ENCODE measurements at regions not wholly inside any gene's neighbourhood (a gene's known extent, or its start where the extent isn't known, plus 50 kb on each side); places are given as distances from the start of the nearest gene placed in this dataset.

- TF ChIP-seq CTCF (IDR thresholded peaks at IDR 0.05; ENCODE audit: low read depth, low read length) = no peak
- H3K4me3 ChIP-seq (ENCODE audit: low read depth, low read length) = no peak overlapping the region
Observed at GRCh38 chr9:78468231-78468630, 171.3 kb downstream of the PSAT1 start.

GRCh38 chr9:78468974-78469576 lies 172.2 kb downstream of the PSAT1 start:
- TF ChIP-seq CTCF (IDR thresholded peaks at IDR 0.05; ENCODE audit: low read depth, low read length) = no peak
- H3K4me3 ChIP-seq (ENCODE audit: low read depth, low read length) = no peak overlapping the region

GRCh38 chr9:78470216-78470615 lies 173.3 kb downstream of the PSAT1 start:
- no peak for TF ChIP-seq CTCF (IDR thresholded peaks at IDR 0.05; ENCODE audit: low read depth, low read length)
- no peak overlapping the region for H3K4me3 ChIP-seq (ENCODE audit: low read depth, low read length)

GRCh38 chr9:78470741-78471140 lies 173.8 kb downstream of the PSAT1 start:
- no peak overlapping the region for H3K4me3 ChIP-seq (ENCODE audit: low read depth, low read length)

GRCh38 chr9:78472111-78472510 lies 175.2 kb downstream of the PSAT1 start:
- no peak for TF ChIP-seq CTCF (IDR thresholded peaks at IDR 0.05; ENCODE audit: low read depth, low read length)

More at GRCh38 chr9:78470741-78471140, 173.8 kb downstream of the PSAT1 start:
- TF ChIP-seq CTCF (IDR thresholded peaks at IDR 0.05; ENCODE audit: low read depth, low read length) = no peak

GRCh38 chr9:78479441-78479840 lies 182.5 kb downstream of the PSAT1 start:
- TF ChIP-seq CTCF (IDR thresholded peaks at IDR 0.05; ENCODE audit: low read depth, low read length) = no peak

More at GRCh38 chr9:78472111-78472510, 175.2 kb downstream of the PSAT1 start:
- H3K4me3 ChIP-seq (ENCODE audit: low read depth, low read length) = no peak overlapping the region

GRCh38 chr9:78486661-78487060 lies 189.7 kb downstream of the PSAT1 start:
- TF ChIP-seq CTCF (IDR thresholded peaks at IDR 0.05; ENCODE audit: low read depth, low read length) = no peak
- H3K4me3 ChIP-seq (ENCODE audit: low read depth, low read length) = no peak overlapping the region

More at GRCh38 chr9:78479441-78479840, 182.5 kb downstream of the PSAT1 start:
- H3K4me3 ChIP-seq (ENCODE audit: low read depth, low read length) = no peak overlapping the region
